Natural killer cell (primary cell): ENCODE measurements at regions not wholly inside any gene's neighbourhood (a gene's known extent, or its start where the extent isn't known, plus 50 kb on each side); places are given as distances from the start of the nearest gene placed in this dataset.

Experiments used
- ATAC-seq, 3 donors: fragments of 150-1000 bp in 2 of 3; fragments of 200-7000 bp in 1 of 3; cut with Tn5 transposase; 1 replicate in 1 of 3; 2 replicates in 2 of 3; pipeline ENCODE4 v1.10.0; 2021; ENCODE audit warnings: mild to moderate bottlenecking in 2 of 3, moderate library complexity in 2 of 3
- DNase-seq, 2 donors: peaks; one replicate each; pipeline versions ENCODE4 v3.0.0 to v3.0.0-alpha.2; 2013 to 2021; ENCODE audit warnings: mixed read lengths in 1 of 2
- H3K27ac ChIP-seq: one replicate; pipeline ENCODE4 v1.5.1; 2013; ENCODE audit warnings: mild to moderate bottlenecking, low read length
- H3K27me3 ChIP-seq: one replicate; pipeline ENCODE4 v1.6.1; 2013; ENCODE audit warnings: low read length; ENCODE audit not compliant: control insufficient read depth, insufficient read depth
- H3K36me3 ChIP-seq: one replicate; pipeline ENCODE4 v1.6.1; 2013; ENCODE audit warnings: low read length; ENCODE audit not compliant: control insufficient read depth, insufficient read depth
- H3K4me1 ChIP-seq: one replicate; pipeline ENCODE4 v1.6.1; 2013; ENCODE audit warnings: low read length; ENCODE audit not compliant: control insufficient read depth, insufficient read depth
- H3K4me3 ChIP-seq: one replicate; pipeline ENCODE4 v1.5.1; 2013; ENCODE audit warnings: low read length
- H3K9me3 ChIP-seq: one replicate; pipeline ENCODE4 v1.6.1; 2013; ENCODE audit warnings: low read length; ENCODE audit not compliant: control insufficient read depth, insufficient read depth
- H3K27ac Mint-ChIP-seq, 2 donors: one replicate each; pipeline ENCODE4 v1.8.0; 2022; ENCODE audit warnings: mild to moderate bottlenecking in 2 of 2, mixed read lengths in 2 of 2, moderate library complexity in 1 of 2
- H3K27me3 Mint-ChIP-seq, 2 donors: one replicate each; pipeline ENCODE4 v1.8.0; 2022; ENCODE audit warnings: low read depth in 2 of 2, mixed read lengths in 2 of 2
- H3K36me3 Mint-ChIP-seq: one replicate; pipeline ENCODE4 v1.8.0; 2022; ENCODE audit warnings: mixed read lengths
- H3K4me1 Mint-ChIP-seq, 2 donors: one replicate each; pipeline ENCODE4 v1.8.0; 2022; ENCODE audit warnings: mixed read lengths in 2 of 2
- H3K4me3 Mint-ChIP-seq: one replicate; pipeline ENCODE4 v1.8.0; 2022; ENCODE audit warnings: mild to moderate bottlenecking, moderate library complexity, mixed read lengths
- H3K9me3 Mint-ChIP-seq, 2 donors: one replicate each; pipeline ENCODE4 v1.8.0; 2022; ENCODE audit warnings: mixed read lengths in 2 of 2
- WGBS: methylation state at CpG from one replicate; pipeline ENCODE4 v1.1.7; 2013; ENCODE audit warnings: missing lambda C conversion rate; ENCODE audit not compliant: insufficient coverage; 5-methylcytosine and 5-hydroxymethylcytosine counted together
- intact Hi-C: fragments of 100-400 bp; cut with micrococcal nuclease; formaldehyde crosslinking; loops from one replicate; pipeline ENCODE4 v1.14.2; 2022
- TF ChIP-seq, protein P1 (sequence below): fragments of 200-600 bp; IDR thresholded peaks from one replicate; pipeline ENCODE4 v1.8.0; 2022; ENCODE audit warnings: antibody characterized with exemption

DNA sequence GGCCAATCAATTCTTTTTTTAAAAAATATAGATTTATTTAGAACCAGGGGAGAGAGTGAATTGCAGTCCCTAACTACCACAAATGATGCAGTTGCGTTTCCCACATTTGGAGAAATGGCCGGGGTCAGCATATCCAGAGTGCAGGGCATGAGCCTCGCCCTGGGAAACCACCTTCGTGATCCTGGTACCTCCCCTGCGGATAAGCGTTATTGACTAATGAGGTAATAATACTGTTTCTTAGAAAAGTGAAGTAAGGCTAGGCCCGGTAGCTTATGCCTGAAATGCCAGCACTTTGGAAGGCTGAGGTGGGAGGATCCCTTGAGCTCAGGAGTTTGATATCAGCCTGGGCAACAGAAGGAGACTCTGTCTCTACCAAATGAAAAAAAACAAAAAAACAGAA is 111.5 kb upstream of the SLC45A1 start:
- DNase-seq (no peak), ATAC-seq (no peak)
- Mint-ChIP-seq H3K36me3 (no peaks in the 10 kb centered on the region), H3K9me3 (no peaks in the 10 kb centered on the region), H3K4me1 (peaks cover 0 to 1% of the 10 kb centered on the region in 2 donors), H3K27ac (no peak overlapping the region), H3K4me3 (no peak overlapping the region), H3K27me3 (peaks cover 6 to 13% of the 10 kb centered on the region in 2 donors)
- Histone ChIP-seq H3K27me3 (no peaks in the 10 kb centered on the region), H3K36me3 (no peaks in the 10 kb centered on the region), H3K4me1 (no peaks in the 10 kb centered on the region), H3K27ac (no peak overlapping the region), H3K9me3 (no peaks in the 10 kb centered on the region), H3K4me3 (no peak overlapping the region)
- TF ChIP-seq, protein P1, sequence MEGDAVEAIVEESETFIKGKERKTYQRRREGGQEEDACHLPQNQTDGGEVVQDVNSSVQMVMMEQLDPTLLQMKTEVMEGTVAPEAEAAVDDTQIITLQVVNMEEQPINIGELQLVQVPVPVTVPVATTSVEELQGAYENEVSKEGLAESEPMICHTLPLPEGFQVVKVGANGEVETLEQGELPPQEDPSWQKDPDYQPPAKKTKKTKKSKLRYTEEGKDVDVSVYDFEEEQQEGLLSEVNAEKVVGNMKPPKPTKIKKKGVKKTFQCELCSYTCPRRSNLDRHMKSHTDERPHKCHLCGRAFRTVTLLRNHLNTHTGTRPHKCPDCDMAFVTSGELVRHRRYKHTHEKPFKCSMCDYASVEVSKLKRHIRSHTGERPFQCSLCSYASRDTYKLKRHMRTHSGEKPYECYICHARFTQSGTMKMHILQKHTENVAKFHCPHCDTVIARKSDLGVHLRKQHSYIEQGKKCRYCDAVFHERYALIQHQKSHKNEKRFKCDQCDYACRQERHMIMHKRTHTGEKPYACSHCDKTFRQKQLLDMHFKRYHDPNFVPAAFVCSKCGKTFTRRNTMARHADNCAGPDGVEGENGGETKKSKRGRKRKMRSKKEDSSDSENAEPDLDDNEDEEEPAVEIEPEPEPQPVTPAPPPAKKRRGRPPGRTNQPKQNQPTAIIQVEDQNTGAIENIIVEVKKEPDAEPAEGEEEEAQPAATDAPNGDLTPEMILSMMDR, result no peak
- WGBS, result 88% methylated on average over 7 of the region's 7 CpGs
- intact Hi-C loops, result no loop called here

- H3K27me3 Mint-ChIP-seq, result peaks cover 6 to 7% of the 10 kb centered on the region in 2 donors
- no peaks in the 10 kb centered on the region for H3K36me3 Mint-ChIP-seq
- DNase-seq (no peak), ATAC-seq (no peak)
- no peaks in the 10 kb centered on the region for H3K4me1 Mint-ChIP-seq
- no peaks in the 10 kb centered on the region for H3K9me3 Mint-ChIP-seq
- no peak overlapping the region for H3K4me3 ChIP-seq
- no peaks in the 10 kb centered on the region for H3K4me1 ChIP-seq
- TF ChIP-seq, protein P1, result no peak
- H3K27ac Mint-ChIP-seq, result no peak overlapping the region
- 98% methylated on average over 9 of the region's 10 CpGs for WGBS
- no peaks in the 10 kb centered on the region for H3K9me3 ChIP-seq
- H3K27ac ChIP-seq, result no peak overlapping the region
- no peaks in the 10 kb centered on the region for H3K27me3 ChIP-seq
- H3K36me3 ChIP-seq, result no peaks in the 10 kb centered on the region
- H3K4me3 Mint-ChIP-seq, result no peak overlapping the region
- intact Hi-C loops, result no loop called here
Measured at GRCh38 chr1:8205771-8206170, 112.1 kb upstream of the SLC45A1 start.

DNA sequence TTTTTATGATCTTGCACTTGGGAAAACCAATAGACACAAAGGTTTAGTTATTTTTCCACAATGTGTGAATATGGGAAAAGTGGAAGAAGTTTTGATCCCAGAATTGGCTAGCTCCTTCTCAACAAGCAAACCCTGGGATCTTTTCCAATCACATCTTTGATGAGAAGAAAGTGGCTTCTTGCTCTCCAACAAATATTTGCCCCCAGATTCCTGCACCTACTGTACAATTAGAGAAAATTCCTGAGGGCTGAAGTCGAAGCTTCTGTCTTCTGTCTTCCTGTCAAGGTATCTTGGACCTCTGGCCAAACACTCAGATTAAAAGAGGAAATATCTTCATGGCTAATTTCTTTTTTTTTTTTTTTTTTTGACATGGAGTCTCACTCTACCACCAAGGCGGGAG is 113.1 kb upstream of the SLC45A1 start:
- Mint-ChIP-seq H3K4me1 (peaks cover 0 to 6% of the 10 kb centered on the region in 2 donors), H3K27ac (no peak overlapping the region), H3K27me3 (peaks cover 0 to 2% of the 10 kb centered on the region in 2 donors), H3K9me3 (no peaks in the 10 kb centered on the region), H3K36me3 (no peaks in the 10 kb centered on the region), H3K4me3 (no peak overlapping the region)
- Histone ChIP-seq H3K27me3 (no peaks in the 10 kb centered on the region), H3K4me3 (no peak overlapping the region), H3K27ac (no peak overlapping the region), H3K9me3 (no peaks in the 10 kb centered on the region), H3K36me3 (no peaks in the 10 kb centered on the region), H3K4me1 (no peaks in the 10 kb centered on the region)
- TF ChIP-seq, protein P1, result no peak
- no peak for DNase-seq
- no peak for ATAC-seq
- intact Hi-C loops, result no loop called here
- WGBS, result 100% methylated on average over 1 of the region's 2 CpGs

DNA sequence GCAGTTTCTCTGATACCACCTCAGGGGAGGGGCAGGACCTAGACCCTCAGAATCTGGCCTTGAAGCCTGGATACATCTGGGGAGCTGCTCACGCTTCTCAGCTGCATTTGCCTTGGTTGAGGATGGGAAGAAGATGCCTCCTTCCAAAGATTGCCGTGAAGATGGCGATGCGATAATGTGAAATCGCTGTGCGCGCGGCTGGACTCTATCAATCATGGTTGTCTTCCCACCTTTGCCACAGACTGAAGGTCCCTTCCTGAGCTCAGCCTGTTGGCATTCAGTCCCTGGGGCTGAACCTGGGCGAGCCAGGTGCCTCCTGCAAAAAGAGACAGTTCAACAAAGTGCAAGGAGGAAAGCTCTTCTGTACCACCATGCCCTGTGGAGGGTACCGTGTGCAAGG is 114.4 kb upstream of the SLC45A1 start:
- Histone ChIP-seq H3K9me3 (no peaks in the 10 kb centered on the region), H3K27me3 (no peaks in the 10 kb centered on the region), H3K36me3 (no peaks in the 10 kb centered on the region), H3K27ac (no peak overlapping the region), H3K4me3 (no peak overlapping the region), H3K4me1 (no peaks in the 10 kb centered on the region)
- intact Hi-C loops, result no loop called here
- no peak for ATAC-seq
- Mint-ChIP-seq H3K4me1 (peaks cover 0 to 11% of the 10 kb centered on the region in 2 donors), H3K27ac (no peak overlapping the region), H3K27me3 (peaks cover 0 to 4% of the 10 kb centered on the region in 2 donors), H3K4me3 (no peak overlapping the region), H3K36me3 (no peaks in the 10 kb centered on the region), H3K9me3 (no peaks in the 10 kb centered on the region)
- no peak for DNase-seq
- 91% methylated on average over 10 of the region's 10 CpGs for WGBS
- TF ChIP-seq, protein P1, result no peak
